ENCODE measurements at regions not wholly inside any gene's neighbourhood (a gene's known extent, or its start where the extent isn't known, plus 50 kb on each side); places are given as distances from the start of the nearest gene placed in this dataset.

GRCh38 chr1:172887162-172887561, 163.6 kb downstream of the TNFSF18 start:
- no peak for DNase-seq
- peaks cover 10 to 11% of the 10 kb centered on the region in 2 experiments for H3K4me1 Mint-ChIP-seq
- no CpG with 5 or more reads among the region's 1 CpG for WGBS (ENCODE audit: extremely low coverage, insufficient read length, low lambda C conversion rate)
- H3K27me3 Mint-ChIP-seq (ENCODE audit: low read depth): no peaks in the 10 kb centered on the region
- no peak overlapping the region for H3K4me2 ChIP-seq (ENCODE audit: insufficient read depth, insufficient read length, low read length)
- no peak overlapping the region for H3K4ac ChIP-seq (ENCODE audit: low read depth, low read length)
- no peaks in the 10 kb centered on the region; the same call in 1 of the 2 replicates for H3K4me1 ChIP-seq (ENCODE audit: insufficient read depth, low read length)
- H3K56ac ChIP-seq (ENCODE audit: insufficient read length, low read depth, low read length): no peak overlapping the region
- H4K5ac ChIP-seq (ENCODE audit: insufficient read length, low read depth, low read length): no peak overlapping the region
- no peak overlapping the region for H4K8ac ChIP-seq (replicated peaks; ENCODE audit: insufficient read length, low read depth, low read length)
- no peak overlapping the region for H3K18ac ChIP-seq (ENCODE audit: insufficient read length, low read depth, low read length)
- no peak overlapping the region for H3K23ac ChIP-seq (ENCODE audit: insufficient read length, low read depth, low read length)
- H2BK120ac ChIP-seq (ENCODE audit: low read depth, low read length, poor library complexity, severe bottlenecking): no peak overlapping the region
- H3K27ac ChIP-seq (ENCODE audit: insufficient read length, low read depth, low read length): no peak overlapping the region
- H2BK5ac ChIP-seq (ENCODE audit: insufficient read length, low read length): no peak overlapping the region
- H3K9me3 ChIP-seq (ENCODE audit: control insufficient read depth, low read depth, low read length): no peaks in the 10 kb centered on the region
- TF ChIP-seq, protein P1, sequence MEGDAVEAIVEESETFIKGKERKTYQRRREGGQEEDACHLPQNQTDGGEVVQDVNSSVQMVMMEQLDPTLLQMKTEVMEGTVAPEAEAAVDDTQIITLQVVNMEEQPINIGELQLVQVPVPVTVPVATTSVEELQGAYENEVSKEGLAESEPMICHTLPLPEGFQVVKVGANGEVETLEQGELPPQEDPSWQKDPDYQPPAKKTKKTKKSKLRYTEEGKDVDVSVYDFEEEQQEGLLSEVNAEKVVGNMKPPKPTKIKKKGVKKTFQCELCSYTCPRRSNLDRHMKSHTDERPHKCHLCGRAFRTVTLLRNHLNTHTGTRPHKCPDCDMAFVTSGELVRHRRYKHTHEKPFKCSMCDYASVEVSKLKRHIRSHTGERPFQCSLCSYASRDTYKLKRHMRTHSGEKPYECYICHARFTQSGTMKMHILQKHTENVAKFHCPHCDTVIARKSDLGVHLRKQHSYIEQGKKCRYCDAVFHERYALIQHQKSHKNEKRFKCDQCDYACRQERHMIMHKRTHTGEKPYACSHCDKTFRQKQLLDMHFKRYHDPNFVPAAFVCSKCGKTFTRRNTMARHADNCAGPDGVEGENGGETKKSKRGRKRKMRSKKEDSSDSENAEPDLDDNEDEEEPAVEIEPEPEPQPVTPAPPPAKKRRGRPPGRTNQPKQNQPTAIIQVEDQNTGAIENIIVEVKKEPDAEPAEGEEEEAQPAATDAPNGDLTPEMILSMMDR (conservative IDR thresholded peaks at IDR 0.05): no peak
- H2BK12ac ChIP-seq (ENCODE audit: insufficient read length, low read depth, low read length): no peak overlapping the region
- no peak overlapping the region for H3K27ac Mint-ChIP-seq
- H3K4me3 Mint-ChIP-seq: no peak overlapping the region
- no peak overlapping the region for H2BK20ac ChIP-seq (ENCODE audit: low read depth, low read length, poor library complexity, severe bottlenecking)
- no peaks in the 10 kb centered on the region for H3K23me2 ChIP-seq (ENCODE audit: insufficient read length, low read depth, low read length, poor library complexity, severe bottlenecking)
- H3K36me3 Mint-ChIP-seq (ENCODE audit: insufficient read depth in 1 of 3, low read depth in 3 of 3): no peaks in the 10 kb centered on the region; a peak in 1 of 7 replicates
- H3K9me3 Mint-ChIP-seq: no peaks in the 10 kb centered on the region
- no peaks in the 10 kb centered on the region for H4K20me1 ChIP-seq (ENCODE audit: control insufficient read depth, insufficient read depth, insufficient read length)
- no peak overlapping the region for H2AFZ ChIP-seq (ENCODE audit: low read length)
- no peak overlapping the region for H4K91ac ChIP-seq (ENCODE audit: insufficient read length, low read depth, low read length)
- no peaks in the 10 kb centered on the region for H3K79me1 ChIP-seq (ENCODE audit: insufficient read depth, low read depth, low read length, poor library complexity, severe bottlenecking)
- H3K79me2 ChIP-seq (ENCODE audit: insufficient read depth, low read length): no peaks in the 10 kb centered on the region
- no peak overlapping the region for H2AK5ac ChIP-seq (ENCODE audit: insufficient read length, low read length)
- no peak overlapping the region for H2BK15ac ChIP-seq (ENCODE audit: low read depth, low read length)
- H3K9ac ChIP-seq (ENCODE audit: extremely low read depth, insufficient read length, low read length): no peak overlapping the region
- H3K14ac ChIP-seq (ENCODE audit: insufficient read depth, low read length): no peak overlapping the region
- H3K27me3 ChIP-seq (ENCODE audit: insufficient read depth, low read length): no peaks in the 10 kb centered on the region
- H3T11ph ChIP-seq (ENCODE audit: low read length): no peak overlapping the region

Measured in H9 (cell line).